K562 (cell line): ENCODE measurements at regions not wholly inside any gene's neighbourhood (a gene's known extent, or its start where the extent isn't known, plus 50 kb on each side); places are given as distances from the start of the nearest gene placed in this dataset.

Experiments
- ATAC-seq: fragments of 200-7000 bp; cut with Tn5 transposase; 3 replicates; pipeline ENCODE4 v1.9.1; 2020; ENCODE audit warnings: moderate library complexity
- BruUV-seq: library from RNA; stranded (reverse); fragments of 400-500 nt; replicated peaks from 2 replicates; lab custom pipeline; 2021; lab: Mats Ljungman, UMichigan
- CTCF ChIA-PET: fragments of 300-600 bp; formaldehyde crosslinking; extraction: SDS; loops from one replicate; lab custom pipeline; 2021; ENCODE audit warnings: low intra/inter-chr PET ratio; lab: Yijun Ruan, JAX
- POLR2A ChIA-PET: fragments of 300-600, 350-650 bp; sonication (Branson Sonifier 250); formaldehyde crosslinking; extraction: SDS; loops from one replicate; lab custom pipeline; 2021; ENCODE audit warnings: antibody characterized with exemption, inconsistent platforms; lab: Yijun Ruan, JAX
- DNase-seq, 4 experiments: peaks; one replicate each; pipeline versions ENCODE4 v3.0.0 to v3.0.0-alpha.2; 2011 to 2018; ENCODE audit warnings: low spot score in 3 of 4, mixed read lengths in 3 of 4; ENCODE audit errors: extremely low read depth in 1 of 4
- FAIRE-seq: peaks from 2 replicates; lab custom pipeline; 2011; peaks lifted over from hg19 to GRCh38; lab: Jason Lieb, UNC
- H2AFZ ChIP-seq: 2 replicates; pipeline ENCODE4 v1.6.0; 2011; ENCODE audit warnings: low read depth, low read length, control low read depth, inconsistent platforms
- H3K27ac ChIP-seq: fragments of 200-600 bp; 3 replicates; pipeline ENCODE4 v1.8.0; 2011; ENCODE audit warnings: low read depth, mild to moderate bottlenecking, control low read depth, inconsistent platforms, low read length, moderate library complexity, mixed read lengths; ENCODE audit errors: extremely low read depth
- H3K27me3 ChIP-seq, 2 experiments: fragments of 300-600 bp in 1 of 2; 2 replicates in 1 of 2; 3 replicates in 1 of 2; pipeline versions ENCODE4 v1.6.0 to v1.8.0; 2011; ENCODE audit warnings: inconsistent platforms in 2 of 2, low read length in 2 of 2, mild to moderate bottlenecking in 1 of 2, mixed read lengths in 1 of 2, moderate library complexity in 1 of 2; ENCODE audit not compliant: control insufficient read depth in 2 of 2, insufficient read depth in 2 of 2
- H3K36me3 ChIP-seq: fragments of 300-600 bp; 3 replicates; pipeline ENCODE4 v1.8.0; 2011; ENCODE audit warnings: mild to moderate bottlenecking, low read length, inconsistent platforms; ENCODE audit not compliant: control insufficient read depth, insufficient read depth
- H3K4me1 ChIP-seq, 2 experiments: fragments of 200-600 bp in 1 of 2; replicated peaks in 1 of 2; 2 replicates in 1 of 2; 3 replicates in 1 of 2; pipeline versions ENCODE4 v1.5.1 to v1.8.0; 2011; ENCODE audit warnings: inconsistent platforms in 2 of 2, low read length in 2 of 2, mild to moderate bottlenecking in 1 of 2, mixed read lengths in 1 of 2, moderate library complexity in 1 of 2; ENCODE audit not compliant: control insufficient read depth in 2 of 2, insufficient read depth in 2 of 2
- H3K4me2 ChIP-seq: 2 replicates; pipeline ENCODE4 v1.6.1; 2011; ENCODE audit warnings: low read length, control low read depth, inconsistent platforms, mixed read lengths; ENCODE audit not compliant: insufficient read depth
- H3K4me3 ChIP-seq: fragments of 200-600 bp; sonication (generic), shearing (Covaris generic); 2 replicates; pipeline ENCODE4 v1.5.1; 2016; ENCODE audit warnings: control low read depth, inconsistent platforms
- H3K79me2 ChIP-seq: fragments of 200-600 bp; 3 replicates; pipeline ENCODE4 v1.8.0; 2011; ENCODE audit warnings: low read length, inconsistent platforms; ENCODE audit not compliant: control insufficient read depth, insufficient read depth
- H3K9ac ChIP-seq, 2 experiments: 2 replicates each; pipeline versions ENCODE4 v1.6.0 to v1.6.1; 2011; ENCODE audit warnings: low read depth in 2 of 2, low read length in 2 of 2, control low read depth in 1 of 2, inconsistent platforms in 1 of 2, mild to moderate bottlenecking in 1 of 2, mixed read lengths in 1 of 2; ENCODE audit not compliant: insufficient read depth in 1 of 2
- H3K9me1 ChIP-seq: one replicate; pipeline ENCODE4 v1.6.0; 2011; ENCODE audit warnings: inconsistent platforms, mild to moderate bottlenecking, low read length, moderate library complexity; ENCODE audit not compliant: control insufficient read depth, insufficient read depth
- H3K9me3 ChIP-seq: replicated peaks from 2 replicates; pipeline ENCODE4 v1.5.1; 2011; ENCODE audit warnings: low read depth, low read length, inconsistent platforms; ENCODE audit not compliant: control insufficient read depth, insufficient read depth
- H4K20me1 ChIP-seq: replicated peaks from 2 replicates; pipeline ENCODE4 v1.6.1; 2011; ENCODE audit warnings: low read length, inconsistent platforms, mixed read lengths; ENCODE audit not compliant: control insufficient read depth, insufficient read depth
- ATF2 ChIP-seq: sonication (generic); formaldehyde crosslinking; IDR thresholded peaks from 2 replicates; pipeline ENCODE4 v1.8.1; 2022; ENCODE audit warnings: missing genetic modification reagents
- BACH1 ChIP-seq: fragments of 200-800 bp; sonication (Bioruptor generic); IDR thresholded peaks from 2 replicates; pipeline ENCODE4 v1.6.1; 2016; ENCODE audit warnings: missing genetic modification characterization, missing compliant biosample characterization
- C11orf30 ChIP-seq: fragments of 450-650 bp; IDR thresholded peaks from 2 replicates; pipeline ENCODE4 v1.6.1; 2016; ENCODE audit warnings: low read depth, mild to moderate bottlenecking
- CBX3 ChIP-seq, 2 experiments: IDR thresholded peaks; 1 replicate in 1 of 2; 2 replicates in 1 of 2; pipeline ENCODE4 v1.6.1; 2012; ENCODE audit warnings: inconsistent platforms in 2 of 2, low read length in 2 of 2, borderline replicate concordance in 1 of 2, control low read depth in 1 of 2
- HDAC1 ChIP-seq, 2 experiments: fragments of 450-650 bp; IDR thresholded peaks; 2 replicates each; pipeline ENCODE4 v1.6.1; 2016 to 2017; ENCODE audit warnings: inconsistent platforms in 1 of 2, mild to moderate bottlenecking in 1 of 2, moderate library complexity in 1 of 2
- KDM4B ChIP-seq, 2 experiments: fragments of 450-650 bp in 1 of 2; sonication (generic) in 1 of 2; IDR thresholded peaks; 2 replicates each; pipeline ENCODE4 v1.6.1; 2016 to 2017; ENCODE audit warnings: borderline replicate concordance in 2 of 2, antibody characterized with exemption in 1 of 2, low read depth in 1 of 2, mild to moderate bottlenecking in 1 of 2
- LARP7 ChIP-seq: fragments of 450-650 bp; IDR thresholded peaks from 2 replicates; pipeline ENCODE4 v1.6.1; 2016
- NFE2L1 ChIP-seq: fragments of 450-650 bp; IDR thresholded peaks from 2 replicates; pipeline ENCODE4 v1.6.1; 2016; ENCODE audit warnings: missing genetic modification characterization, low read depth, mild to moderate bottlenecking, missing compliant biosample characterization, moderate library complexity, borderline replicate concordance
- RFX7 ChIP-seq: fragments of 250-450 bp; sonication (Bioruptor Pico); IDR thresholded peaks from 2 replicates; pipeline ENCODE4 v1.5.1; 2021; ENCODE audit warnings: mild to moderate bottlenecking
- RUNX1 ChIP-seq: sonication (generic); IDR thresholded peaks from 2 replicates; pipeline ENCODE4 v1.6.1; 2016; ENCODE audit warnings: antibody characterized with exemption, low read depth
- SIN3A ChIP-seq, 2 experiments: fragments of 150-350 bp in 1 of 2; IDR thresholded peaks; 2 replicates each; pipeline ENCODE4 v1.6.1; 2011 to 2016; ENCODE audit warnings: borderline replicate concordance in 2 of 2, low read depth in 2 of 2, low read length in 2 of 2, mild to moderate bottlenecking in 2 of 2, moderate library complexity in 2 of 2; ENCODE audit not compliant: control insufficient read depth in 1 of 2
- SLC30A9 ChIP-seq: fragments of 250-450 bp; sonication (Bioruptor Pico); IDR thresholded peaks from 2 replicates; pipeline ENCODE4 v1.8.0; 2022; ENCODE audit warnings: mild to moderate bottlenecking, moderate library complexity
- SNRNP70 ChIP-seq: fragments of 200-400 bp; formaldehyde crosslinking; optimal IDR thresholded peaks from 2 replicates; pipeline ENCODE3; 2017; ENCODE audit warnings: low read depth, low read length
- TAF9B ChIP-seq: fragments of 450-650 bp; IDR thresholded peaks from 2 replicates; pipeline ENCODE4 v1.6.1; 2018; ENCODE audit warnings: mild to moderate bottlenecking; ENCODE audit not compliant: partially characterized antibody
- TCF7L2 ChIP-seq: fragments of 150-350 bp; IDR thresholded peaks from 2 replicates; pipeline ENCODE4 v1.6.1; 2016; ENCODE audit warnings: low read depth, mild to moderate bottlenecking, low read length, moderate library complexity
- ZBTB11 ChIP-seq, 3 experiments: fragments of 200-800 bp in 1 of 3; fragments of 250-450 bp in 1 of 3; fragments of 450-650 bp in 1 of 3; sonication (Bioruptor Pico) in 1 of 3; sonication (Bioruptor generic) in 1 of 3; formaldehyde crosslinking in 1 of 3; IDR thresholded peaks; 2 replicates each; pipeline versions ENCODE4 v1.6.1 to v1.8.0; 2016 to 2022; ENCODE audit warnings: mild to moderate bottlenecking in 2 of 3, missing genetic modification characterization in 2 of 3, missing compliant biosample characterization in 1 of 3, moderate library complexity in 1 of 3
- ZNF133 ChIP-seq: fragments of 250-450 bp; sonication (Bioruptor Pico); IDR thresholded peaks from 2 replicates; pipeline ENCODE4 v1.4.0; 2020; ENCODE audit warnings: mild to moderate bottlenecking
- ZNF175 ChIP-seq: fragments of 200-800 bp; sonication (Bioruptor generic); IDR thresholded peaks from 2 replicates; pipeline ENCODE4 v1.6.1; 2016; ENCODE audit warnings: low read depth, mild to moderate bottlenecking, missing genetic modification characterization, missing compliant biosample characterization
- ZNF274 ChIP-seq: IDR thresholded peaks from 2 replicates; pipeline ENCODE4 v1.6.1; 2011; ENCODE audit warnings: low read depth, mild to moderate bottlenecking, low read length, moderate library complexity, borderline replicate concordance
- ZNF282 ChIP-seq: sonication (generic); formaldehyde crosslinking; IDR thresholded peaks from 2 replicates; pipeline ENCODE4 v1.8.1; 2023; ENCODE audit warnings: missing genetic modification reagents
- WGBS: fragments of 100-300 bp; shearing (Covaris generic); methylation state at CpG from one replicate; pipeline ENCODE4 v1.1.6; 2016; ENCODE audit warnings: low coverage, mixed read lengths; ENCODE audit not compliant: insufficient coverage; ENCODE audit errors: missing lambda C conversion rate; 5-methylcytosine and 5-hydroxymethylcytosine counted together
- in situ Hi-C: fragments of 300-500 bp; cut with MboI; formaldehyde crosslinking; loops from 4 replicates; pipeline ENCODE4 v1.15.0; 2018; ENCODE audit warnings: inconsistent platforms, mixed read lengths
- intact Hi-C: fragments of 100-400 bp; cut with micrococcal nuclease; formaldehyde crosslinking; loops from 2 replicates; pipeline ENCODE4 v1.14.2; 2022

- Histone ChIP-seq H3K27ac (no peak overlapping the region), H4K20me1 (no peaks in the 10 kb centered on the region), H3K27me3 (peaks cover 0 to 11% of the 10 kb centered on the region in 2 experiments; a peak in 2 of 5 replicates), H2AFZ (no peak overlapping the region), H3K9ac (no peak overlapping the region), H3K79me2 (no peaks in the 10 kb centered on the region), H3K4me2 (no peak overlapping the region), H3K4me1 (no peaks in the 10 kb centered on the region), H3K9me1 (no peaks in the 10 kb centered on the region), H3K36me3 (no peaks in the 10 kb centered on the region), H3K9me3 (no peaks in the 10 kb centered on the region), H3K4me3 (no peak overlapping the region)
- no peak for ATAC-seq
- 4% methylated on average over 6 of the region's 6 CpGs for WGBS
- ChIA-PET CTCF (no interaction called here), POLR2A (interaction anchor here (0.6 kb wide), 1 partner anchor 399 kb away, joined by 3 read pairs; no protein-coding TSS in a partner anchor)
- intact Hi-C loops (no loop called here), in situ Hi-C loops (no loop called here)
- TF ChIP-seq ZNF282 (CRISPR knock-in tag): no peak
- no peak for TF ChIP-seq C11orf30
- TF ChIP-seq SIN3A (IDR thresholded peaks at IDR 0.05; ENCODE audit: borderline replicate concordance in 2 of 2, control insufficient read depth in 1 of 2, low read depth in 2 of 2, low read length in 2 of 2): no peak
- TF ChIP-seq SLC30A9 (CRISPR knock-in tag): no peak
- no peak for TF ChIP-seq ZNF133 (CRISPR knock-in tag)
- no peak for TF ChIP-seq RFX7 (CRISPR knock-in tag)
- no peak for TF ChIP-seq HDAC1 (IDR thresholded peaks at IDR 0.05)
- no peak for TF ChIP-seq CBX3 (IDR thresholded peaks at IDR 0.05; ENCODE audit: borderline replicate concordance in 1 of 2, low read length in 2 of 2)
- no peak for TF ChIP-seq KDM4B (IDR thresholded peaks at IDR 0.05; ENCODE audit: borderline replicate concordance in 2 of 2, low read depth in 1 of 2)
- no peak for TF ChIP-seq ATF2 (CRISPR knock-in tag)
- no peak for TF ChIP-seq LARP7
- no peak for TF ChIP-seq BACH1 (tag)
- no peak for TF ChIP-seq TAF9B
- no peak for TF ChIP-seq ZNF175
- no peak for TF ChIP-seq SNRNP70
- TF ChIP-seq RUNX1: no peak
- no peak for TF ChIP-seq ZBTB11 (CRISPR knock-in tag; IDR thresholded peaks at IDR 0.05)
- TF ChIP-seq ZNF274: no peak
- TF ChIP-seq NFE2L1: no peak
- TF ChIP-seq TCF7L2: no peak
- DNase-seq: no peak
- no peak for FAIRE-seq
- BruUV-seq: no TSS peak
Observed at GRCh38 chr19:33956941-33957340, 160.3 kb downstream of the KCTD15 start.
